ENCODE measurements at regions not wholly inside any gene's neighbourhood (a gene's known extent, or its start where the extent isn't known, plus 50 kb on each side); places are given as distances from the start of the nearest gene placed in this dataset.
A peak's percentile ranks its signal among the peaks of the same experiment; 100 is the strongest.

DNA sequence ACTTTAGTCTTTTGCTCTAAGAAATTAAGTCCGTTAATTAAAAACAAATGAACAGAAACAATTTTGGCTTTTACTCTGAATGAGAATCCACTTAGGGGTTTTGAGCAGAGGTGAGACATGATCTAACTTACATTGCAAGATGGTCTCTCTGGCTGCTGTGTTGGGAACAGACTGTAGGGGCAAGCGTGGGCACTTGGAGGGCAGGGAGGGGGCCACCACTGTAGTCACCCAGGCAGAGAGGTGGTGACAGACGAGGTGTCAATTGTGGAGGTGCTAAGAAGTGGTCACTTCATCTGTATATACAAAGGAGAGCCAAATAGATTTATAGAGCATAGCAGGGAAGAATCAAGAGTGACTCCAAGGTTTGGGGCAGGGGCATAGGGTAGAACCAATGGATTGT, 71.1 kb upstream of the IRF2BP2 start:
- Mint-ChIP-seq H3K27me3 (ENCODE audit: low read depth) (no peaks in the 10 kb centered on the region), H3K9me3 (peaks cover 11% of the 10 kb centered on the region), H3K36me3 (peaks cover 2% of the 10 kb centered on the region), H3K4me1 (peaks cover 9% of the 10 kb centered on the region), H3K4me3 (no peak overlapping the region), H3K27ac (no peak overlapping the region)
- TF ChIP-seq, protein P1, sequence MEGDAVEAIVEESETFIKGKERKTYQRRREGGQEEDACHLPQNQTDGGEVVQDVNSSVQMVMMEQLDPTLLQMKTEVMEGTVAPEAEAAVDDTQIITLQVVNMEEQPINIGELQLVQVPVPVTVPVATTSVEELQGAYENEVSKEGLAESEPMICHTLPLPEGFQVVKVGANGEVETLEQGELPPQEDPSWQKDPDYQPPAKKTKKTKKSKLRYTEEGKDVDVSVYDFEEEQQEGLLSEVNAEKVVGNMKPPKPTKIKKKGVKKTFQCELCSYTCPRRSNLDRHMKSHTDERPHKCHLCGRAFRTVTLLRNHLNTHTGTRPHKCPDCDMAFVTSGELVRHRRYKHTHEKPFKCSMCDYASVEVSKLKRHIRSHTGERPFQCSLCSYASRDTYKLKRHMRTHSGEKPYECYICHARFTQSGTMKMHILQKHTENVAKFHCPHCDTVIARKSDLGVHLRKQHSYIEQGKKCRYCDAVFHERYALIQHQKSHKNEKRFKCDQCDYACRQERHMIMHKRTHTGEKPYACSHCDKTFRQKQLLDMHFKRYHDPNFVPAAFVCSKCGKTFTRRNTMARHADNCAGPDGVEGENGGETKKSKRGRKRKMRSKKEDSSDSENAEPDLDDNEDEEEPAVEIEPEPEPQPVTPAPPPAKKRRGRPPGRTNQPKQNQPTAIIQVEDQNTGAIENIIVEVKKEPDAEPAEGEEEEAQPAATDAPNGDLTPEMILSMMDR (IDR thresholded peaks at IDR 0.05; ENCODE audit: unreplicated experiment) = no peak
- DNase-seq (ENCODE audit: low spot score in 2 of 2, unreplicated experiment in 2 of 2) = no peak

GRCh38 chr1:234680331-234680904, 70.4 kb upstream of the IRF2BP2 start:
- DNase-seq (ENCODE audit: low spot score in 2 of 2, unreplicated experiment in 2 of 2) = no peak
- Mint-ChIP-seq H3K9me3 (peaks cover 4% of the 10 kb centered on the region), H3K27ac (no peak overlapping the region), H3K4me1 (peaks cover 16% of the 10 kb centered on the region), H3K36me3 (no peaks in the 10 kb centered on the region), H3K4me3 (no peak overlapping the region), H3K27me3 (ENCODE audit: low read depth) (no peaks in the 10 kb centered on the region)
- TF ChIP-seq, protein P1 (IDR thresholded peaks at IDR 0.05; ENCODE audit: unreplicated experiment) = no peak

- TF ChIP-seq, protein P1 (IDR thresholded peaks at IDR 0.05; ENCODE audit: unreplicated experiment) = no peak
- peak; percentile 66 to 79 for DNase-seq (ENCODE audit: low spot score in 2 of 2, unreplicated experiment in 2 of 2)
- peak overlapping the region; percentile 85 for H3K27ac Mint-ChIP-seq
- no peaks in the 10 kb centered on the region for H3K36me3 Mint-ChIP-seq
- peak overlapping the region; percentile 70 for H3K4me3 Mint-ChIP-seq
- no peaks in the 10 kb centered on the region for H3K27me3 Mint-ChIP-seq (ENCODE audit: low read depth)
- H3K4me1 Mint-ChIP-seq = peaks cover 13% of the 10 kb centered on the region
- H3K9me3 Mint-ChIP-seq = no peaks in the 10 kb centered on the region
Observed at GRCh38 chr1:234676103-234676594, 66.2 kb upstream of the IRF2BP2 start.

DNA sequence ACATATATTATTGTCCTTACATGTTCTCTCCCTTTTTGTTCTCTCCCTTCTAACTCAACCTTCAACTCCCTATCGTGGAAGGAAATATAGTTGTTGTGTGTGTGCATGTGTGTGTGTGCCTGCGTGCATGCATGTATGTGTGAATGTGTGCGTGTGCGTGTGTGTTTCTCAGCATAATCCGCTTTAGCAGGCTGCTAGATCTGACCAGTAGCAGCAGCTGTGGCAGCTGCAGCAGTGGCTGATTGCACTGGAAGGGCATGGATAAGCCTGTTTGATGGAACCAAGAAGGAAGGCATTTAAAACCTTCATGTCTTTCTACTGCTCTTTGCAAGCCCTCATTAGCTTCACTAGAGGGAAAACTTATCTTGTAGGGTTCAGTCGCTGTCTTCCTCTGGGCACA, 65.6 kb upstream of the IRF2BP2 start:
- H3K4me3 Mint-ChIP-seq = peak overlapping the region; percentile 70
- H3K4me1 Mint-ChIP-seq = peaks cover 13% of the 10 kb centered on the region

GRCh38 chr1:234675006-234675405, 65.0 kb upstream of the IRF2BP2 start:
- no peak for DNase-seq (ENCODE audit: low spot score in 2 of 2, unreplicated experiment in 2 of 2)
- Mint-ChIP-seq H3K36me3 (no peaks in the 10 kb centered on the region), H3K27ac (no peak overlapping the region), H3K27me3 (ENCODE audit: low read depth) (no peaks in the 10 kb centered on the region), H3K9me3 (no peaks in the 10 kb centered on the region), H3K4me3 (no peak overlapping the region), H3K4me1 (peaks cover 13% of the 10 kb centered on the region)
- TF ChIP-seq, protein P1 (IDR thresholded peaks at IDR 0.05; ENCODE audit: unreplicated experiment) = no peak

More for the DNA sequence above, 65.6 kb upstream of the IRF2BP2 start:
- no peaks in the 10 kb centered on the region for H3K36me3 Mint-ChIP-seq
- no peak for DNase-seq (ENCODE audit: low spot score in 2 of 2, unreplicated experiment in 2 of 2)
- no peaks in the 10 kb centered on the region for H3K9me3 Mint-ChIP-seq
- TF ChIP-seq, protein P1 (IDR thresholded peaks at IDR 0.05; ENCODE audit: unreplicated experiment) = no peak
- peak overlapping the region; percentile 85 for H3K27ac Mint-ChIP-seq
- H3K27me3 Mint-ChIP-seq (ENCODE audit: low read depth) = no peaks in the 10 kb centered on the region
